ENCODE measurements at regions not wholly inside any gene's neighbourhood (a gene's known extent, or its start where the extent isn't known, plus 50 kb on each side); places are given as distances from the start of the nearest gene placed in this dataset.
"Not testable (repeated sequence)": the region's sequence is repeated elsewhere in the genome, so short reads cannot be mapped to it uniquely, and the experiment has no call there.

DNA sequence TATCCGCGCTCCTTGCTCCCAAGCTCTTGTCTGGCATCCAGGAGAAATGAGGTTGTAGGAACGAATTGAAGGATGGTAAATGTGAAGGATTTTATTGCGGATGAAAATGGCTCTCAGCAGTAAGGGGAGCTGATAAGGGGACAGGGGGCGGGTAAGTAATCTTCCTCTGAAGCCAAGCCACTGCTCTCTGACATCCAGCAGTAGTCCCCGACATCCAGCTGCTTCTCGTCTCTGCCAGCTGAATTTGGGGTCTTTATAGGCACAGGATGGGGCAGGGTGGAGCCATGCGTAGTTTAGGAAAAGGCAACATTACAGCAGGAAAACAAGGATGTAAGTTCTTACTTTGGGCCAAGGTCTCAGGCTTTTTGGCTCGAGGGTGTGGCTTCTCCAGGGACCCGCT, 1370.1 kb upstream of the RAG2 start:
- FAIRE-seq, result no peak

GRCh38 chr11:37967635-37968034, 1369.6 kb upstream of the RAG2 start:
- no peak for FAIRE-seq

DNA sequence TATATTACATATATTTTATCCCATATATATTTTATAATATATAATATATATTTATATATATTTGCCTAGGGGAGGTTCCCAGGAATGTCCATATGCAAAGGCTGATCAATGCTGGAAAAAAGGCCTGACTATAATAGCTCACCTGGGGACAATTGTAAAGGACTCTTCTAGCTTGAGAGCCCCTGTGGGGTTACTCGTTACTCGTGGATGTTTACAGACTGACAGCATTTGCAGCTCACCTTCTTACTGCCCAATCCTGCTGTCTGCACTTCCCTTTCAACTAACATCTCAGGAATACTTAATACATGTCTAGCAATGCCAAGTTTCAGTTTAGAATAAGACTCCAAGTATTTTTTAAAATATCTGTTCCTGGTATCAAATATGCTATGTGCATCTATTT, 1365.4 kb upstream of the RAG2 start:
- no peak for FAIRE-seq

GRCh38 chr11:37957717-37958116, 1359.7 kb upstream of the RAG2 start:
- no peak for FAIRE-seq

DNA sequence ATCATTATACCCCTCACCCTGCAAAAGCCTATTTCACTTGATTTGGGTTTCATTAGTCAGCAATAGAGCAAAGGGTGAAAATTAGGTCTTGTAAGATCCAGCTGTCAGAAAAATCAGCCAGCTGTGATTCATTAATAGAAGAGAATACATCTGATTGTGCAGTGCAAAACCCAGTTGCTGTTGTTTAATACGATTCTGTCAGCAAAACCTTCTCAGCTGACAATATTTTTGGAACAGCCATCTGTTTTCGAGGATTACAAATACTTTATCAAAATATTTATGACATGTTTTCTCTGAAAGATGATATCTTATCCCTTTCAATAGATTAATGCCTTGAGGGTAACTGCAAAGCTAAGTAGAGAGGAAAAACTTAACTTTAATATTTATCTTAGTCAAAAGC, 1354.0 kb upstream of the RAG2 start:
- no peak for FAIRE-seq

DNA sequence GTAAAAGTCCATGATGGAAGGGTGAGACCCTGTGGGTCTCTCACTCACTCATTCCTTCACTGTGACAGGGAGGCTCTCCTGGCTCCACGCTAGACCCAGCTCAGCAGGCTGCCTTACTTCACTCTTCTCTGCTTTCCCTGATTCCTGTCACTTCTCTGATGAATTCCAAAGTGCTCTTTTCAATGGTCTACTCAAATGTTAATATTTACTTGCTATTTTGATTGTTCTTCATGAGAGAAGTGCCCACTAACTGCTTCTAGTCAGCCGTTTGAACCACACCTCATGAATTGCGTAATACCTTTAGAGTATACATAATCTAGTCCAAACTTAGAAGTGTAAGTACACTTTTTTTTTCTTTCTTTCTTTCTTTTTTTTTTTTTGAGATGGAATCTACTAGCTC, 1350.2 kb upstream of the RAG2 start:
- FAIRE-seq, result no peak

GRCh38 chr11:37947821-37948220, 1349.8 kb upstream of the RAG2 start:
- FAIRE-seq, result no peak

DNA sequence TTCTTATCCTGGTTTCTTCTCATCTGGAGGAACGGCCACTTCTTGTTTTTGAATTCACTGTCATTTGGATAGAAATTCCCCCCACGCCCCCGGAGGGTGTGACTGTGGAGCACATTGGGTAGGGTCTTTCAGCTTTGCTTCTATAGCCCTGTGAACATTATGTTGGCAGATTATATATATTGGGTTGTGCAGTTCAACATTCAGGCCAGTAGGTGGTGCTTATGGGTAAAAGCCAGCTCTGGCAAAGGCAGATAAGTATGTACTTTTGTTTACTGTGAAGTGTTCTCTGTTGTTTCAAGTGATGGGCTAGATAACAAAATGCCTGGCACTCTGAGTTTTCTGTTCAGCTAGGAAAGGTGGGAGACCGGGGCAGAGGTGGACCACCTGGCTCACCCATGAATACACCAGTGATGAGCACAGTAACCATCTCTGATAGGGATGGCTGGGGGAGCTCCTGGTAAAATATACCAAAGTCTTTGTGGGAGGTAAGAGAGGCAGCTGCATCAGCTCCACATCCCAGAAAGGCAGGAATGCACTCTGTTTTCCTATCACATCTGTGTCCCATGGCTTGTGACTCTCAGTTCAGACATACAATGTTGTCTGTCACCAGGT, 1348.2 kb upstream of the RAG2 start:
- no peak for FAIRE-seq

- no peak for FAIRE-seq
Observed at GRCh38 chr11:37942081-37942480, 1344.0 kb upstream of the RAG2 start.

GRCh38 chr11:37929100-37929653, 1331.1 kb upstream of the RAG2 start:
- FAIRE-seq, result no peak

GRCh38 chr11:37926772-37927171, 1328.7 kb upstream of the RAG2 start:
- no peak for FAIRE-seq

DNA sequence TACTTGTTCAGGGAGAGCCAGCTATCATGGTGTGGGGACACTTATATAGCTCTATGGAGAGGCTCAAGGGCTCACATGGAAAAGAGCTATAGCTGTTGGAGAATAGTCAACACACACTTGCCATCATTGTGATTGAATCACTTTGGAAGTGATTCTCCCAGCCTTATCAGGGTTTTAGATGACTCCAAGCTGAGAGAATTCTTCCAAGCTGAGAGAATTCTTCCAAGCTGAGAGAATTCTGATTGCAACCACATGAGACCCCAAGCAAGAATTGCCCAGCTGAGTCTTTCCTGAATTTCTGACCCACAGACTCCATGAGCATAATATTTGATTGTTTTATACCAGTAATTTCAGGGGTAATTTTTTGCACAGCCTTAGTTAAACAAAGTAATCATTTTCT, 1318.3 kb upstream of the RAG2 start:
- FAIRE-seq, result no peak

DNA sequence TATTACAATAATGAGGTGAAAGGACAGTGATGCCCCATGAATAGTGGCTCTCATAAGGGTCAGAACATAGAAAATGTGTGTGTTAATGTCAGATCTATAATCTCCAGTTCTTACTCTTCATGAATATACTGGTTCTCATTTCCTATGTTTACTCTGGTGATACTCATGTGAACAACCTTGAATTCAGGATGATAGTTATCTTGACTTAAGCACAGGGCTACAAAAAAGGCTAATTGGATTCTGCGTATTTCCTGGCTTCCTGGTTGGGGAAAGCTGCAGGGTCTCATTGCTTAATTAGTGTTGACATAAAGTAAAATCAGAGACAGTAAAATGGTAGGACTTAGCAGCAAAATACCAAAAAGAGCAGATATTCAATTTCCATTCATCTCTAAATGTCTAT, 1316.8 kb upstream of the RAG2 start:
- FAIRE-seq, result no peak

DNA sequence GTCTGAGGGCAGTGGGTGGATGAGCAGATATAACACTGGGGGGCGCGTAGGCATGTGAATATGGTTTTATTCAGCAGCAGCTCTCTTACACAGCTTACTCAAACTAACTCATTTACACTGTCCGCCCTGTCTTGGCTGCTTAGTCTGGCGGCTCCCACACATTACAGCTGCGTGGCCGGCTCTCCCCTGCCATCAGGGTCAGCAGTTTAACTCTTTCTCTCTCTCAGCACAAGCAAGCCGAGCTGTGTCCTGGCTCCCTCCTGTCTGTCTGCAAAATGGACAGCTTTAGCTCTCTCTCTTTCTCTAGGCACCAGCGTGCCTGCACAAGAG, 1310.1 kb upstream of the RAG2 start:
- no peak for FAIRE-seq

DNA sequence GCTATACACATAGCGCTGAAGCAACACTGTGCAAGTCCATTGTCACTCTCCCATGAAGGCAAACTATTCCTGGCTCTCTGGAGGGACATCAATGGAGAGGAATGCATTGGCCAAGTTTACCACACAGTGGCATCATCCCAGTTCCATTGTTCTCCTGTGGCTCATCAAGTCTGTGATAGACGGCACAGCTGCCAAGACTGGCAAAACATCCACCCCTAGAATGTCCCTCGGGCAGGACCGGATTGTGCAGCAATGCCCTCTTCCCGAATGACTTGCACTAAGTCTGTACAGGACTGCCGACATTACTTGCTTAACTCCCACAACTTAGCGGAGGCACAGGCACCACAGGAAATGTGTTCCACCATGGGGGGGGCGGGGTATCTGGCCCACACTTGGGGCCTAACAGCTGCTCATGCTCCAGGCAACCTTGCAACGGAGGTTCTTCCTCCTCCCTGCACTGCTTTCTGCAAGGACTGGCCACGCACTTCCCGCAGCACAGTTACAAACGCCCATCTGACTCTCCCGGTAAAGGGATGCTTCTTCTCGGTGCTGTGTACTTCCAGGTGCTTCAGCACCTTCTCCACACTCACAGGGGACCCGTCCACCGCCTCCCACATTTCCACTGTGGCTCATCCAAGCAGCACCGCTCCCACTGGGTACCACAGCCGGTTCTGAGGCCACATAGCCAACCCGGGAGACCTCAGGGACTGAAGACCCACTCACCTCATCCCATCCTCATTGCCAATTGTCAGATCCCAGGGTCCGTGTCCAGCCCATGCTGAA, 1309.6 kb upstream of the RAG2 start:
- no peak for FAIRE-seq

- FAIRE-seq, result no peak
Observed at GRCh38 chr11:37905707-37906417, 1307.8 kb upstream of the RAG2 start.

DNA sequence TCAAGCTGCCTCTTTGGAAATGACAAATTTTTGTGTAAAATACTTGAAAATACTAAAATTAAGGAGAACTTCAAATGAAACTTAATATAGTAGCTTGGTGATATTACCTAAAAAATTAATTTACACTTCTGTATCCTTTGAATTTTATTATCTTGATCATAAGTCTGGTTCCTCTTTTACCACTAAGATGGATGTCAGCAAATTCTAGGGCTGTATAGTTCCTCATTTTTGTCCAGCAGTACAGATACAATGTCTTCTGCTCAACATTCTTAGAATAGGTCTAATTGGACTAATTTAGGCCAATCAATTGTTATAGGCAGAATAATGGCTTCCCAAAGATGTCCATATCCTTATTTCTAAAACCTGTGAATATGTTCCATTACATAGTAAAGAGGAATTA, 1298.0 kb upstream of the RAG2 start:
- no peak for FAIRE-seq

GRCh38 chr11:37881741-37882140, 1283.7 kb upstream of the RAG2 start:
- FAIRE-seq, result no peak

GRCh38 chr11:37861671-37862070, 1263.6 kb upstream of the RAG2 start:
- FAIRE-seq, result peak; percentile 5

DNA sequence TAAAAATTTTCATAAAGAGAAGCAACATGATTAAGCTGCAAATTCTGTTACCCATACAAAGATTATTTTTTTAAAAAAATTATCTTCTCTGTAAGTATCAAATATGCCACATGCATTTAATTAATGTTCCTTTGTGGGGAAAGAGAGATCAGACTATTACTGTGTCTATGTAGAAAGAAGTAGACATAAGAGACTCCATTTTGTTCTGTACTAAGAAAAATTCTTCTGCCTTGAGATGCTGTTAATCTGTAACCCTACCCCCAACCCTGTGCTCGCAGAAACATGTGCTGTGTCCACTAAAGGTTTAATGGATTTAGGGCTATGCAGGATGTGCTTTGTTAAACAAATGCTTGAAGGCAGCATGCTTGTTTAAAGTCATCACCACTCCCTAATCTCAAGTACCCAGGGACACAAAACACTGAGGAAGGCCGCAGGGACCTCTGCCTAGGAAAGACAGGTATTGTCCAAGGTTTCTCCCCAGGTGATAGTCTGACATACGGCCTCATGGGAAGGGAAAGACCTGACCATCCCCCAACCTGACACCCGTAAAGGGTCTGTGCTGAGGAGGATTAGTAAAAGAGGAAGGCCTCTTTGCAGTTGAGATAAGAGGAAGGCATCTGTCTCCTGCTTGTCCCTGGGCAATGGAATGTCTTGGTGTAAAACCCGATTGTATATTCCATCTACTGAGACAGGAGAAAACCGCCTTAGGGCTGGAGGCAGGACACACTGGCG, 1260.9 kb upstream of the RAG2 start:
- not testable (repeated sequence) for FAIRE-seq

GRCh38 chr11:37858398-37858797, 1260.4 kb upstream of the RAG2 start:
- FAIRE-seq, result no peak

DNA sequence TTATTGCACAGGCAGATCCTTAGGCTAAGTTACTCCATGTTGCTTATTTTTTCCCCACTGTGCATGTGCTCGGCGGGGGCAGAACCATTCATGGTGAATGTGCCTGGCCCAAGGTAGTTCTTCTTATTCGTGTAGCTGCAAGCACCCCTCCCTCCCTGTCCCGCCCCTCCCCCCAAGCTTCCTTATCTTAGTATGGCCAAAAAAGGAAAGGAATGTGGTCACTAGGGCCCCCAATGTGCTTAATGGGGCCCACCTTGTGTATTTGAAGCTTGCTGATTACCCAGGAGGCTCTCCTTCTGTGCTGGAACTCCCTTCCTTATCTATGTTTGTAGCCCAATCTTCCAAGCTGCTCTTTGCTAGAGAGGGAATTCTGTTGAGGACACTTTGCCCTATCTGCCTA, 1259.7 kb upstream of the RAG2 start:
- FAIRE-seq, result no peak

DNA sequence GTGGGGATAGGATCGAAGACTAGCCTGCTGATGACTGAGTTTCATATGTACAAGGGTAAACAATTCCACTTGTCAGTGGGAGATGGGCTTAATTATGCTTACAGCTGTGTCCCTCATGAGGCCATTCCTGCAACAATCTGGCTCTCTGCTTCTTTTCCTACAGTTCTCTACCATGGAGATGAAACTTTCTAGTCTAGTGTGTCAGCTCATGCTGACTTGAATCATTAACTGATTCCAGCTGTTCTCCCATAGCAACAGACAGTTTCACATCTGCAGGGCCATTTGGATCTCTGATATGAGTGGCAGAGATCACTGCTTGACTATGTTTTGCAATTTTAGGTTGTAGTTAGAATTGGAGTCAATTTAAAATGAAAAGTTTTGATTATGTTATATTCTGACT, 1251.7 kb upstream of the RAG2 start:
- no peak for FAIRE-seq
